ENCODE measurements at regions not wholly inside any gene's neighbourhood (a gene's known extent, or its start where the extent isn't known, plus 50 kb on each side); places are given as distances from the start of the nearest gene placed in this dataset.
"Not testable (repeated sequence)": the region's sequence is repeated elsewhere in the genome, so short reads cannot be mapped to it uniquely, and the experiment has no call there.

DNA sequence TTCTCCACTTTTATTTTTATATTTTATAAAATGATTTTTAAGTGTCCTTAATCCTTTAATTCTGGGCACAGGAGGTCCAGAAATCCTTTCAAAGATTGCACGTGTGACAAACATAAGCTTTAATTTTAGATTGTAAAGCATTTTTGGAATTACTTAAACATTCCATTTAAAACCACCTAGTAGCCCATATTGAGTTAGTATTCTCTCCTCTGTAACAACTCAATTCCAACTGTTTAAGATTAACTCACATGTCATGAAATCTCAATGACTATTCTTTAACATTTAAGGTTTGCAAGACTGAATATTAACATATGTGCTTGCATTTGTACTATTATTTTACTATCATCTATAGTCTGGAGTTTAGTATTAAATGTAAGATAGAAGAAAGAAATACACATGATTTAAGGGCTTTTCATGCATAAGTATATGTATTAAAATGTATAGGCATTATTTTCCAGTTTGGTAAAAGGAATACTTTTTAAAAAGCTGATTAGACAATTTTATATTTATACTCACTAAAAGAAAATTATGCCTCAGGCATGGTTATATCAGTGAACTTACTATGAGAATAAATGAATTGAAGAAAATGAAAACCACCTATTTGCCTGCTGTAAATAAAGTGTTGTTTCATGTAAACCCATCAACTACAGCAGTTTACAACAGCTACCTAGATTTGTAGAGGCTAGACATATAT lies 776.9 kb downstream of the SLC6A15 start:
- Mint-ChIP-seq H3K36me3 (peaks cover 8% of the 10 kb centered on the region), H3K27ac (no peak overlapping the region)
- no peak for ATAC-seq

DNA sequence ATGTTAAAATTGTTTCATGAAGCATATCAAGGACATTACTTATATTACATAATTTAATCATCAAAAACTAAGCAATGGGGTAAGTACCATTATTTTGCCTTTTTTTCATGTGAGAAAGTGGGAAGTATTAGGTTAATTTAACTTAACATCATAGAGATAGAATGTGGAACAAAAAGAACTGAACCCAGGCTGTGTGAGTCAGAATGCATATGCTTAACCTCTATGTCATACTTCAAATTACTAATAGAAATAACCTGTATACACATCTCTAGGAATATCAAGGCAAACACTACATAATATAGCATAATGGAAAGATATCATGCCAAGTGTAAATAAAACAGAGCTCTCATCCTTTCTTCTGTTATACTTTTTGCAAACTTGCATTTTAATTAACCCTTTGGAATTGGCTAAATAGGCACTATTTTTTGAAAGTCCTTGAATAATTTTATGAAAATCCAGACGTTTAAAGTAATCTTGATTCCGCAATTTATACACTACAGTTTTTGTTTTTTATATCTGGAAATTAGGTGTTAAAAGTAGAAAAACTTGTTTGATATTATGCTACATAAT lies 777.7 kb downstream of the SLC6A15 start:
- Mint-ChIP-seq H3K9me3 (peaks cover 3% of the 10 kb centered on the region), H3K4me3 (no peak overlapping the region), H3K4me1 (ENCODE audit: low read depth in 2 of 2) (no peaks in the 10 kb centered on the region), H3K27ac (no peak overlapping the region), H3K27me3 (no peaks in the 10 kb centered on the region), H3K36me3 (no peaks in the 10 kb centered on the region)
- DNase-seq (ENCODE audit: low spot score) (no peak), ATAC-seq (no peak)

More for the DNA sequence above, 776.9 kb downstream of the SLC6A15 start:
- no peaks in the 10 kb centered on the region for H3K4me1 Mint-ChIP-seq (ENCODE audit: low read depth in 2 of 2)
- H3K9me3 Mint-ChIP-seq: peaks cover 10% of the 10 kb centered on the region
- H3K4me3 Mint-ChIP-seq: no peak overlapping the region
- no peak for DNase-seq (ENCODE audit: low spot score)
- no peaks in the 10 kb centered on the region for H3K27me3 Mint-ChIP-seq

DNA sequence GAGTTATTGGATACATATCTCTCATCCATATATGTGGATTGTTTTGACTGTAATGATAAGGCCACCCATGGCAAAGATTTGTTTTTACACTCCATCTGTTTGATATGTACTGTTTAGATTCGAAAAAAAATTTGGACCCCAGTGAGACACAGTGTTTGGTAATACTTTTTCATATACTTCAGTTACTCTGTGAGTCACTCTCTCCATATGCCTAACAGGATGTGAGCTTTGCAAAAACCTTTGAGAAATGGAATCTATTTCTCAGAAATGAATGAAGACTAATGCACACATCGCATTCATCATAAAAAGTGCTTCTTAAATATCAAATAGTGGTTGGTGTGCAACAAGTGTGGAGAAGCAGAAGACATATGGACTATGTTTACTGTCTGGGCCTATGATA lies 781.5 kb downstream of the SLC6A15 start:
- Mint-ChIP-seq H3K4me1 (ENCODE audit: low read depth in 2 of 2) (no peaks in the 10 kb centered on the region), H3K27ac (no peak overlapping the region), H3K27me3 (no peaks in the 10 kb centered on the region), H3K36me3 (no peaks in the 10 kb centered on the region), H3K9me3 (peaks cover 3% of the 10 kb centered on the region), H3K4me3 (no peak overlapping the region)
- ATAC-seq: no peak
- DNase-seq (ENCODE audit: low spot score): no peak

DNA sequence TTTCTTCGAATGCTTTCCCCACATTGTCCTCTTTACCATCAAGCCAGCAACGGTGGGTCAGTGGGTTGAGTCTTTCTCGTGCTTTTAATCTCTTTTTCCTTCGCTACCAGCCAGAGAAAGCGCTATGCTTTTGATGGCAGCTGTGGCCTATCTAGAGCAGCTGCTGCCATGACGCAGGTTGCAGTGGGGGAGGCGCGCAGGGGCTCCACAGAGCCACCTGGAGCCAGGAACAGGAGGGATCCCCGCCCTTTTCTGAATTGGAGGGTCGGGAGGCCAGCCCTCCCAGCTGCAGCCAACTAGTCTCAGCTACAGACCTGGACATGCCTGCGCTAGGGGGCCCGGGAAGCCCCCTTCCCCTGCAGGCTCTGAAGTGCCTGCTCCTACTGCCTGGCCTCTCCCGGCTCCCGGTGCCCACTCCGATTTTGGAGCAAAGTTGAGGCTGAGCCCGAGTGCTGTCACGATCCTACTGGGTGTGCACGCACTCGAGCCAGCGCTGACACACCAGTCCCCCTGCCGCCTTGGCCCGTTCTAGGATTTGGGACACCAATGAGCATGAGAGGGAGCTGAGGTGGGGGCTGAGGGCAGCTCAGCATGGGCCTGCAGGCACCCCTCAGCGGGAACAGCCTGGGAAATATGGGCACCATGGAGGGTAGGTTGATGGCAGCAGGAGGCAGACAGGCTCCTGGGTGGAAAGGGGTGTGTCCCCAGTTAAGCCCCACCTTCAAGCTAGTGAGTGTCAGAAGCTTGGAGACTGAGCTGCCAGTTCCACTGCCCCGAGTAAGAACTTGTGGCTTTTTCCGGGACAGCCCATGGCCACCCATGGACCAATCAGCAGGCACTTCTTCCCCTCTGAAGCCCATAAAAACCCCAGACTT lies 784.2 kb downstream of the SLC6A15 start:
- Mint-ChIP-seq H3K27ac (no peak overlapping the region), H3K27me3 (no peaks in the 10 kb centered on the region), H3K9me3 (peaks cover 6% of the 10 kb centered on the region), H3K36me3 (no peaks in the 10 kb centered on the region), H3K4me3 (no peak overlapping the region), H3K4me1 (ENCODE audit: low read depth in 2 of 2) (no peaks in the 10 kb centered on the region)
- DNase-seq (ENCODE audit: low spot score): no peak
- no peak for ATAC-seq

DNA sequence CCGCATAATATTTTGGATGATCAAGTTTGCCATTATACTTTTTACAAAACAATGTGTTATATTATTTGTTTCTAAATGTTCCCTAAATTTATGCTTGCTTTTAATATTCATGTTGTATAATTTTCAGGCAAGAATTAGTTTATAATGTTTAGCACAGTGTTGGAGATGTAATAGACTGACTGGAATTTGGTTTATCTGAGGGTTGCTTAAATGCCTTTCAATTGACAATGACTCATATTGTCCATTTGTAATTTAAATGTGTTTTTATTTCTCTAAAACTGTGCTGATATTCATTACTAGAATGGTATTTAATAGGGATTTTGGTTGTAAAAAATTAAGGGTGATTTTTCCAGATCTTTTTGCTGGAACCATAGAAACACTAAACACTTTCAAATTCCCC lies 788.4 kb downstream of the SLC6A15 start:
- Mint-ChIP-seq H3K4me3 (no peak overlapping the region), H3K27ac (no peak overlapping the region), H3K27me3 (no peaks in the 10 kb centered on the region), H3K9me3 (peaks cover 13% of the 10 kb centered on the region), H3K36me3 (no peaks in the 10 kb centered on the region), H3K4me1 (ENCODE audit: low read depth in 2 of 2) (no peaks in the 10 kb centered on the region)
- ATAC-seq (no peak), DNase-seq (ENCODE audit: low spot score) (no peak)

DNA sequence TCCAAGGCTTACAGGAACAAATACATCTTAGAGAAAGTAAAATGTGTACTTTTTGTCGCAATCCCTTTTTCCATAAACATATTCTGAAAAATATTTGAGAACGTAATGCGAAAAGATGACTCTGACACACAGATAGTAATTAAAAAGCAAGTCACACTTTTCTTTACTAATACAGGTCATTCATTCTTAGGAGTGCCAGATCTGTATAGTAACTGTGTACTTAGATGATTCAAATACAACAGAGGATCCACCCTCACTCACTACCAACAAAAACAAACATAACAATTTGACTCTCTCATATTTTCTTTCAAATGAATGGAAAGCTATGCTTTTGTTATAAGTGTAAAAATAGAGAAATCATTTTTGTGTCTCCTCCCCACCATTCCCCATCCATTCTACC lies 795.4 kb downstream of the SLC6A15 start:
- Mint-ChIP-seq H3K36me3 (no peaks in the 10 kb centered on the region), H3K4me3 (no peak overlapping the region), H3K27me3 (no peaks in the 10 kb centered on the region), H3K27ac (no peak overlapping the region), H3K4me1 (ENCODE audit: low read depth in 2 of 2) (no peaks in the 10 kb centered on the region), H3K9me3 (peaks cover 17% of the 10 kb centered on the region)
- DNase-seq (ENCODE audit: low spot score) (no peak), ATAC-seq (no peak)

DNA sequence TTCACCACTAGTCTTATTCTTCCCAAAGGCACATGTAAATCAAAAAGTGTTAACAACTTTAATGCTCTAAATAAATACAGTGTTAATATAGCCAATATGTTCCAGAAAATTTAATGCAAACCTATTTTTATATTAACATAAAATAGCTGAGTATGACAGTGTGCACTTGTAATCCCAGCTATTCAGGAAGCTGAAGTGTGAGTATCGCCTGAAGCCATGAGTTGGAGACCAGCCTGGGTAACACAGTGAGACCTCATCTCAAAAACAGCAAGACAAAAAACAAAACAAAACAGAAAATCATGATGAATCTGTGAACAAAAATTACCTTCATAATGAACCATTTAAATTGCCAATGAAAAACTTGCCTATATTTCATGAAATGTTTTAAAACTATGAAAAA lies 798.9 kb downstream of the SLC6A15 start:
- ATAC-seq (no peak), DNase-seq (ENCODE audit: low spot score) (no peak)
- Mint-ChIP-seq H3K27me3 (no peaks in the 10 kb centered on the region), H3K9me3 (peaks cover 16% of the 10 kb centered on the region), H3K27ac (no peak overlapping the region), H3K36me3 (peaks cover 7% of the 10 kb centered on the region), H3K4me3 (no peak overlapping the region), H3K4me1 (ENCODE audit: low read depth in 2 of 2) (no peaks in the 10 kb centered on the region)

DNA sequence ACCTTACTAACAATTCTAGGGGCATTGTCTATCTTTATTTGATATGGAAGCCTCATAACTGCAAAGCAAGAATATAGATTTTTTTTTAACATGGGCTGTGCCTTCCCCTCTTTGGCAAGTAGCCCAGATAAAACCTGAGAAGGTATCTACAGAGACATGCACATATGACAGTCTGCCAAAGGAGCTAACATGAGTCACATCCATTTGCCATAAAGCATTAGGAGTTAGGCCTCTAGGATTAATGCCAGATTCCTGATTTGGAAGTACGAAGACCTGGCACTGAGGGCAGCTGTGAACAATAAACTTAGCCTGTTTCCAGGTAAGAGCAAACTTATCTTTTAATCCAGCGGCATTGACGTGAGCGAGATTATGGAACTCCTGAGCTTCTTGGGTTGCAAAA lies 808.7 kb downstream of the SLC6A15 start:
- not testable (repeated sequence) for H3K27ac Mint-ChIP-seq; H3K4me1 Mint-ChIP-seq (ENCODE audit: low read depth in 2 of 2); ATAC-seq; H3K4me3 Mint-ChIP-seq; DNase-seq (ENCODE audit: low spot score); H3K27me3 Mint-ChIP-seq
- Mint-ChIP-seq H3K36me3 (peaks cover 45% of the 10 kb centered on the region), H3K9me3 (peaks cover 31% of the 10 kb centered on the region)

DNA sequence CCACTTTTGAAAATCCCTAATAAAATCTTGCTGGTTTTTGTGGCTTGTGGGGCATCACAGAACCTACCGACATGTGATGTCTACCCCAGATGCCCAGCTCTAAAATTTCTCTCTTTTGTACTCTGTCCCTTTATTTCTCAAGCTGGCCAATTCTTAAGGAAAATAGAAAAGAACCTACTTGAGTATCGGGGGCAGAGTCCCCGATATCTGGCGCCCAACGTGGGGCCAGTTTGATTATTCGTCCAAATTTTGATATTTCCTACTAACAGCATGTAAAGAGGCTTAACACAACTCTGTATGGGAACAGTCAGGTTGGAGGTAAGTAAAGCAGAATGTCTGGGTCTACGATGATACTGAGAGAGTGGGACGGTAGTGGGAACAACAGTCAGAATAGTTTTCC lies 810.6 kb downstream of the SLC6A15 start:
- Mint-ChIP-seq H3K36me3 (peaks cover 37% of the 10 kb centered on the region), H3K9me3 (peaks cover 24% of the 10 kb centered on the region)
- not testable (repeated sequence) for DNase-seq (ENCODE audit: low spot score); H3K4me1 Mint-ChIP-seq (ENCODE audit: low read depth in 2 of 2); ATAC-seq; H3K27me3 Mint-ChIP-seq; H3K4me3 Mint-ChIP-seq; H3K27ac Mint-ChIP-seq

DNA sequence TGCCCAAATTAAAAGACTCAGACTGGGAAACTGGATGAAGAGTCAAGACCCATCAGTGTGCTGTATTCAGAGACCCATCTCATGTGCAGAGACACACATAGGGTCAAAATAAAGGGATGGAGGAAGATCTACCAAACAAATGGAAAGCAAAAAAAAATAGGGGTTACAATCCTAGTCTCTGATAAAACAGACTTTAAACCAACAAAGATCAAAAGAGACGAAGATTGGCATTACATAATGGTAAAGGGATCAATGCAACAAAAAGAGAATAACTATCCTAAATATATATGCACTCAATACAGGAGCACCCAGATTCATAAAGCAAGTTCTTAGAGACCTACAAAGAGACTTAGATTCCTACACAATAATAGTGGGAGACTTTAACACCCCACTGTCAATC lies 813.0 kb downstream of the SLC6A15 start:
- Mint-ChIP-seq H3K9me3 (peaks cover 24% of the 10 kb centered on the region), H3K36me3 (peaks cover 34% of the 10 kb centered on the region)
- not testable (repeated sequence) for ATAC-seq; DNase-seq (ENCODE audit: low spot score); H3K27me3 Mint-ChIP-seq; H3K27ac Mint-ChIP-seq; H3K4me3 Mint-ChIP-seq; H3K4me1 Mint-ChIP-seq (ENCODE audit: low read depth in 2 of 2)

DNA sequence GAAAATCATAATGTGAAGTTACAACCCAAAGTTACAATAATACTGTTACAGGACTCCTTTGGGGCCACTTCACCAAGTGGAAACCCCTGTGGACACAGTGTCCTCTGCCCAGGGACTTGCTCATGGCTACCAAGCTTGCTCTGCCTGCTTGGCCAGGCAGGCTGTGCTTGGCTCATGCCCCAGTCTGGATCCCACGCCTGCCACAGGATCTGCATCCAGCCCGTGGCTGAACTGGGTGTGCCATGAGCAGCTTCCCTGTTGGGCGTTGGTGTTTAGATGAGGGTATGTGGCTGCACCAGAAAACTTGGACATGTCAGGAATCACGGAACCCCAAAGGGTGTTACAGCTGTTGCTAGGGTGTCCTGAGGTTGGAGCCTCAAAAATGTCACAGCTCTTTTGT lies 820.9 kb downstream of the SLC6A15 start:
- ATAC-seq (no peak), DNase-seq (ENCODE audit: low spot score) (no peak)
- no peaks in the 10 kb centered on the region for H3K4me1 Mint-ChIP-seq (ENCODE audit: low read depth in 2 of 2)
- H3K27ac Mint-ChIP-seq: no peak overlapping the region
- no peak overlapping the region for H3K4me3 Mint-ChIP-seq
- peaks cover 7% of the 10 kb centered on the region for H3K9me3 Mint-ChIP-seq
- H3K27me3 Mint-ChIP-seq: no peaks in the 10 kb centered on the region
- H3K36me3 Mint-ChIP-seq: no peaks in the 10 kb centered on the region

DNA sequence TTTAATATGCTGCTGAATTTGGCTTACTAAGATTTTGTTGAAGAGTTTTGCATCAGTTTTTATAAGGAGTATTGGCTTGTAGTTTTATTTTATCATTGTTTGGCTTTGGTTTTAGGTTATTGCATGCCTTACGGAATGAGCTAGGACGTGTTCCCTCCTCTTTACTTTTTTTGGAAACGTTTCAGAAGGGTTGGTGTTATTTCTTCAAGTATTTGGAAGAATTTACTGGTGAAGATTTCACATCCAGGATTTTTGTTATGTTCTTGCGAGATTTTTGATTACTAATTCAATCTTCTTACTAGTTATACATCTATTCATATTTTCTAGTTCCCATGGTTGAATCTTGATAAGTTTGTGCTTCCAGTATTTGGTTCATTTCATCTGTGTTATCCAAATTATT lies 823.2 kb downstream of the SLC6A15 start:
- H3K4me3 Mint-ChIP-seq: no peak overlapping the region
- peaks cover 10% of the 10 kb centered on the region for H3K9me3 Mint-ChIP-seq
- H3K36me3 Mint-ChIP-seq: no peaks in the 10 kb centered on the region

DNA sequence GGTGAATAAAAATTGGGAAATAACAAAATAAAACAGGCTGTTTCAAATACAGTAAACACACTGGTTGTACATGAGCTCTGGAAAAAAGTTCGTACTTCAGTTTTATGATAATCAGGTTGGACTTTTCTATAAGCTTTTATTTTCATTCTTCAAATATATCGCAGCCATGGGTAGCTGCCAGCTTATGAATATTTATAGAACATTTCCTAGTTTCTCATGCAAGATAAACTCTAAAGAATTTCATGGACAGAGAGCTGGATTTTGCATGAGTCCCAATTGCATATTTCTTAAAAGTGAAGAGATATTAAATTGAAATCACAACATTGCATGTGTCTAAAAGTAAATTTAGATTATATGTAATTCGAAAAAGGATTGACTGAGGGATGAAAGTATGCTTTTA lies 827.6 kb downstream of the SLC6A15 start:
- ATAC-seq (no peak), DNase-seq (ENCODE audit: low spot score) (no peak)
- H3K9me3 Mint-ChIP-seq: peaks cover 5% of the 10 kb centered on the region
- no peaks in the 10 kb centered on the region for H3K27me3 Mint-ChIP-seq
- no peaks in the 10 kb centered on the region for H3K4me1 Mint-ChIP-seq (ENCODE audit: low read depth in 2 of 2)
- H3K27ac Mint-ChIP-seq: no peak overlapping the region
- no peak overlapping the region for H3K4me3 Mint-ChIP-seq
- no peaks in the 10 kb centered on the region for H3K36me3 Mint-ChIP-seq

More for the DNA sequence above, 823.2 kb downstream of the SLC6A15 start:
- DNase-seq (ENCODE audit: low spot score) (no peak), ATAC-seq (no peak)
- Mint-ChIP-seq H3K27me3 (no peaks in the 10 kb centered on the region), H3K4me1 (ENCODE audit: low read depth in 2 of 2) (no peaks in the 10 kb centered on the region), H3K27ac (no peak overlapping the region)

DNA sequence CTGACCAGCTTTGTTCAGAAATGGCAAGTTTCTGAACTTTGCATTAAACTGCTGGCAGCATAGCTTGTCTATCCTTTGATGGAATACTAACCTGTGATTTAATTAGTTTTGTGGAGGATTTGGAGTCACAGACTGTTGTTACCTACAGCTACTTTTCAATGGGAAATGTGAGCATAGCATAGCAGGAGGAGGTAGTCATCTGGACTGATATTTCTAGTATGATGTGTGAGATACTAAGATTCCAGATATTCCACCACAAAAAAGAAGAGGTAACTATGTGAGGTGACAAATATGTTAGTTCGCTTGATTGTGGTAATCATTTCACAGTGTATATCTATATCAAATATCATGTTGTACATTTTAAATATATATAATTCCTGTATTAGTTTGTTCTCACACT lies 833.0 kb downstream of the SLC6A15 start:
- Mint-ChIP-seq H3K27me3 (no peaks in the 10 kb centered on the region), H3K4me3 (no peak overlapping the region), H3K4me1 (ENCODE audit: low read depth in 2 of 2) (no peaks in the 10 kb centered on the region), H3K36me3 (no peaks in the 10 kb centered on the region), H3K27ac (no peak overlapping the region), H3K9me3 (peaks cover 6% of the 10 kb centered on the region)
- DNase-seq (ENCODE audit: low spot score) (no peak), ATAC-seq (no peak)

All from natural killer cell treated with Interleukin-12 subunit alpha and Interleukin-12 subunit beta and Interleukin-15 and Interleukin-18, amount 100 ng/mL, for 72 hours (primary cell).